ENCODE measurements at regions not wholly inside any gene's neighbourhood (a gene's known extent, or its start where the extent isn't known, plus 50 kb on each side); places are given as distances from the start of the nearest gene placed in this dataset.

DNA sequence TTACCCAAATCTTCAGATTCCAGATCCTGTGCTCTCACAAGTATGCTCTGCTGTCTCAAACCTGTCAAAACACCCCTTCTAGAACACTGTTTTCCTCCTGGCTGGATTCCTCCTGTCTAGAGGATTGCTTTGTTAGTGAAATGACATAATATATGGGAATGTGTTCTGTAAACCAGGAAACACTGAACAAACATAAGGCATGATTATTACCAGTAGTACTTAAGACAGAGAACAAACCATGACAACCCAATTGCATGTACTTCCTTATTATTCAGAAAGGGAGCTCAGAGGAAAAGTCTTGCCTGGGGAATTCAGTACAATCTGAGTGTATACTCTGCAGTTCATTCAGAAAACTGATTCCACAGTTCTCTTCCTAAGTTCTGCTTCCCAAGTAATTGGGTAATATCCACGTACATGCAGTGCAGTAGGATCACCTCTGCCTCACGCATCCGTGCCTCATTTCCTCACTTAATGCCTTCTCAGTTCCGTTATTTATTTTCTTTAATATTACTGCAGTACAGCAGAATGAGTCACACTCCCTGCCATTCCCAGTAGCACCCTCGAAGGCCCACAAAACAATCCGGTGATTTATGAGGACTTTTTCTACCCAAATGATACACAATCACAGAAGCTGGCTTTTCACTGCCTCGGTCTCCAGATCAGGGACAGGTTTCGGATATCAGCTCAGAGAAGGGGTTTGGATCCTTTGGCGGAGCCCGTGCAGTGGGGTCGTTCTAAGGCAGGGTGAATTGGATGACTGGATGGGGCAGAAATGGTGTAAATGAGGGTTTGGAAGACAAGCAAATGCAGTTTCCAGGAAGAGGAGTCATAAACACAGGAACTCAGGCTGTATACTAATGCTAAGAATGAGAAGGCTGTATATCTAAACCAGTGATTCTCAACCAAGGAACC lies 896.9 kb downstream of the KCNA4 start:
- H3K27ac Mint-ChIP-seq, result peak overlapping the region in 1 of 3 experiments; percentile 55
- H3K9me3 Mint-ChIP-seq, result no peaks in the 10 kb centered on the region
- no peaks in the 10 kb centered on the region for H3K4me1 Mint-ChIP-seq
- TF ChIP-seq, protein P1, sequence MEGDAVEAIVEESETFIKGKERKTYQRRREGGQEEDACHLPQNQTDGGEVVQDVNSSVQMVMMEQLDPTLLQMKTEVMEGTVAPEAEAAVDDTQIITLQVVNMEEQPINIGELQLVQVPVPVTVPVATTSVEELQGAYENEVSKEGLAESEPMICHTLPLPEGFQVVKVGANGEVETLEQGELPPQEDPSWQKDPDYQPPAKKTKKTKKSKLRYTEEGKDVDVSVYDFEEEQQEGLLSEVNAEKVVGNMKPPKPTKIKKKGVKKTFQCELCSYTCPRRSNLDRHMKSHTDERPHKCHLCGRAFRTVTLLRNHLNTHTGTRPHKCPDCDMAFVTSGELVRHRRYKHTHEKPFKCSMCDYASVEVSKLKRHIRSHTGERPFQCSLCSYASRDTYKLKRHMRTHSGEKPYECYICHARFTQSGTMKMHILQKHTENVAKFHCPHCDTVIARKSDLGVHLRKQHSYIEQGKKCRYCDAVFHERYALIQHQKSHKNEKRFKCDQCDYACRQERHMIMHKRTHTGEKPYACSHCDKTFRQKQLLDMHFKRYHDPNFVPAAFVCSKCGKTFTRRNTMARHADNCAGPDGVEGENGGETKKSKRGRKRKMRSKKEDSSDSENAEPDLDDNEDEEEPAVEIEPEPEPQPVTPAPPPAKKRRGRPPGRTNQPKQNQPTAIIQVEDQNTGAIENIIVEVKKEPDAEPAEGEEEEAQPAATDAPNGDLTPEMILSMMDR (IDR thresholded peaks at IDR 0.05; ENCODE audit: unreplicated experiment in 3 of 3), result no peak
- no peaks in the 10 kb centered on the region for H3K27me3 Mint-ChIP-seq (ENCODE audit: low read depth)
- H3K4me3 Mint-ChIP-seq, result no peak overlapping the region
- no peaks in the 10 kb centered on the region for H3K36me3 Mint-ChIP-seq (ENCODE audit: low read depth)

DNA sequence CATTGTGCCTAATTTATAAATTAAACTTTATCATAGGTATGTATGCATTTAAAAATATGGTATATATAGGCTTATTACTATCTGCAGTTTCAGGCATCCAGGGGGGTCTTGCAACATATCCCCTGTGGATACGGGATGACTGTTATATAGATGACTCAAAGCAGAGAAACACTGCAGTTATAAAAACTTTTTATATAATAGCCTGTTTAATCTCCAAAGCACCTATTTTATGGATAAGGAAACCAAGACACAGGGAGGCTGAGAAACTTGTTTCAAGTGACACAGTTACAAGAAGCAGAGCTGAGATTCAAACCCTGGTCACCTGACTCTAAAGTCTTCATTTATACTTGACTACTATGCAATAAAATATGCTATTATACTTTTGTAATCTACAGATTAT lies 897.7 kb downstream of the KCNA4 start:
- Mint-ChIP-seq H3K36me3 (ENCODE audit: low read depth) (no peaks in the 10 kb centered on the region), H3K27ac (no peak overlapping the region), H3K4me3 (no peak overlapping the region), H3K4me1 (no peaks in the 10 kb centered on the region), H3K9me3 (no peaks in the 10 kb centered on the region), H3K27me3 (ENCODE audit: low read depth) (no peaks in the 10 kb centered on the region)
- TF ChIP-seq, protein P1 (IDR thresholded peaks at IDR 0.05; ENCODE audit: unreplicated experiment in 3 of 3), result no peak

DNA sequence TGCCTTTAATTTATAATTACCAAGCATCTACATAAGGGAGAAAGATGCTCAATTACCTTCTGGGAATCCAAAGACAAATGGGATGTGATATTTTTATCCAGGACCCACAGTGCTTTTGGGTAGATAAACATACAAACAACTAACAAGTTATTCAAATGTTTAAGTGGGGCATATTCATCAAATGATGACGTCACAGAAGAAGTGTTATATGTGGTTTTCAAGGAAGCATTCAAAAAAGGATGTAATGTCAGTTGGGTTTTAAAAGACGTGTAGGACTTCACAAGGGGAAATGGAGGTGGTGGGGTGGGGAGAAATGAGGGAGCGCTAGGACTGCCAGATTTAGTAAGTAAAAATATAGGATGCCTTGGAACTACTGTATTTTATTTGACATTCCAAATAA lies 915.9 kb downstream of the KCNA4 start:
- Mint-ChIP-seq H3K27me3 (ENCODE audit: low read depth) (no peaks in the 10 kb centered on the region), H3K4me3 (no peak overlapping the region), H3K9me3 (peaks cover 9% of the 10 kb centered on the region), H3K27ac (no peak overlapping the region), H3K4me1 (no peaks in the 10 kb centered on the region), H3K36me3 (ENCODE audit: low read depth) (no peaks in the 10 kb centered on the region)
- TF ChIP-seq, protein P1 (IDR thresholded peaks at IDR 0.05; ENCODE audit: unreplicated experiment in 3 of 3), result no peak

DNA sequence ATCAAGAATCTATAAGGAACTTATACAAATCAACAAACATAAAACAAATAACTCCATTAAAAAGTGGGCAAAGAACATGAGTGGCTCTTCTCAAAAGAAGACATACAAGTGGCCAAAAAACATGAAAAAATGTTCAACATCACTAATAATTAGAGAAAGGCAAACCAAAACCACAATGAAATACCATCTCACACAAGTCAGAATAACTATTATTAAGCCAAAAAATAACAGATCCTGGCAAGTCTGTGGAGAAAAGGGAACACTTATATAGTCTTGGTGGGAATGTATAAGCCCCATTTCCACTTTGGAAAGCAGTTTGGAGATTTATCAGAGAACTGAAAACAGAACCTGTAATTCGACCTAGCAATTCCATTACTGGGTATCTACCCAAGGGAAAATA lies 921.0 kb downstream of the KCNA4 start:
- TF ChIP-seq, protein P1 (IDR thresholded peaks at IDR 0.05; ENCODE audit: unreplicated experiment in 3 of 3), result no peak
- H3K27me3 Mint-ChIP-seq (ENCODE audit: low read depth), result no peaks in the 10 kb centered on the region
- no peaks in the 10 kb centered on the region for H3K4me1 Mint-ChIP-seq
- no peaks in the 10 kb centered on the region for H3K36me3 Mint-ChIP-seq (ENCODE audit: low read depth)
- no peaks in the 10 kb centered on the region for H3K9me3 Mint-ChIP-seq
- H3K27ac Mint-ChIP-seq, result no peak overlapping the region
- no peak overlapping the region for H3K4me3 Mint-ChIP-seq

DNA sequence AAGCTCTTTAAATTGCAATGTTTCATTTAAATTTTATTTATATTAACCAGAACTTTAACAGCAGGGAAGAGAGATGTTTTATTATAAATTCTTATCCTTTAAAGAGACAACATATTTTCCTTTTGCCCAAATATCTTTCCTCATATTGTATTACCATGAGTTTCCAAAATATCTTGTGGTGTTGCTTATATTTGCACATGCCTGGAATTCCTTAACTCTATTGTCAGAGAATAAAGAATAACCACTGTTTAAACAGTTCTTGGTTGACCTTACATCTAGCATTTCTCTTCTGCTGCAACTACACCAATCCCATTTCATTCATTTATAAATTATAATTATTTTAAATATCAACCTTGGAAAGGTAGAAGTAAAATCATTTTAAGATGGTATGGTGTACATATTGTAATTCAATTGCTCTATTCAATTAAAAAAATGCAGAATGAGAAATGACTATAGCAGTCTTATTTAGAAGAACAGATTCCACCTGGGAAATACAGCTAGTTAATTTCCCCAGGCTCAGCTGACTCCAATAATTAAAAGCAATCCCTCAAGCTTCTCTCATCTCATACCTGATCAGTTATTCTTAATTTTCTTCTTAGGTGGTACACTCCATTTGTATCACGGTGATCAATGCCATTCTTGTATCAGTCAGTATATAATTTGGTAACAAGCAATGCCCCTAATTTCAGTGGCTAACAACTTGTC lies 923.3 kb downstream of the KCNA4 start:
- Mint-ChIP-seq H3K4me1 (no peaks in the 10 kb centered on the region), H3K27me3 (ENCODE audit: low read depth) (no peaks in the 10 kb centered on the region), H3K36me3 (ENCODE audit: low read depth) (no peaks in the 10 kb centered on the region), H3K27ac (no peak overlapping the region), H3K4me3 (no peak overlapping the region), H3K9me3 (no peaks in the 10 kb centered on the region)
- TF ChIP-seq, protein P1 (IDR thresholded peaks at IDR 0.05; ENCODE audit: unreplicated experiment in 3 of 3), result no peak
